ENCODE measurements at regions not wholly inside any gene's neighbourhood (a gene's known extent, or its start where the extent isn't known, plus 50 kb on each side); places are given as distances from the start of the nearest gene placed in this dataset.

- Mint-ChIP-seq H3K27me3 (no peaks in the 10 kb centered on the region), H3K4me3 (no peak overlapping the region), H3K27ac (no peak overlapping the region), H3K4me1 (no peaks in the 10 kb centered on the region), H3K9me3 (ENCODE audit: insufficient read depth) (peaks cover 4% of the 10 kb centered on the region)
- H3K4me1 ChIP-seq (ENCODE audit: control insufficient read depth in 2 of 2, insufficient read depth in 2 of 2, low read length in 2 of 2): no peaks in the 10 kb centered on the region
- ATAC-seq (ENCODE audit: low read depth) (no peak), DNase-seq (no peak)
- no peak overlapping the region for H3K9ac ChIP-seq (ENCODE audit: low read length)
- 88% methylated on average over 1 of the region's 2 CpGs for WGBS (ENCODE audit: insufficient coverage)
- H3K27me3 ChIP-seq (replicated peaks in 1 of 4; ENCODE audit: control extremely low read depth in 1 of 4, control insufficient read depth in 3 of 4, insufficient read depth in 4 of 4, low read length in 3 of 4): no peaks in the 10 kb centered on the region
- H3K4me3 ChIP-seq (ENCODE audit: control extremely low read depth in 1 of 5, extremely low read depth in 1 of 5, insufficient read depth in 1 of 5, low read depth in 2 of 5, low read length in 4 of 5): no peak overlapping the region
- CTCF ChIA-PET: no interaction called here
- intact Hi-C loops (cut with micrococcal nuclease): no loop called here
- TF ChIP-seq CTCF (IDR thresholded peaks at IDR 0.05): no peak
- no peak for TF ChIP-seq EZH2 (IDR thresholded peaks at IDR 0.05; ENCODE audit: borderline replicate concordance, insufficient read depth, low read depth, low read length, poor library complexity, severe bottlenecking)
- H2AFZ ChIP-seq (ENCODE audit: insufficient read depth, low read depth, low read length, poor library complexity, severe bottlenecking): no peak overlapping the region
- H3K9me3 ChIP-seq (ENCODE audit: control extremely low read depth in 1 of 3, control insufficient read depth in 2 of 3, insufficient read depth in 1 of 3, low read length in 2 of 3): peaks cover 0 to 1% (median 0%) of the 10 kb centered on the region in 3 donors
- no peaks in the 10 kb centered on the region for H3K79me2 ChIP-seq (ENCODE audit: control insufficient read depth, insufficient read depth, low read length)
- POLR2A ChIA-PET: no interaction called here
- H4K20me1 ChIP-seq (ENCODE audit: control insufficient read depth, insufficient read depth, low read length, poor library complexity, severe bottlenecking): no peaks in the 10 kb centered on the region
- H3K27ac ChIP-seq (ENCODE audit: low read length in 2 of 2): no peak overlapping the region
- no peak overlapping the region for H3K4me2 ChIP-seq (replicated peaks; ENCODE audit: low read depth, low read length, poor library complexity, severe bottlenecking)
- no peaks in the 10 kb centered on the region for H3K36me3 ChIP-seq (replicated peaks in 1 of 2; ENCODE audit: control extremely low read depth in 1 of 2, control insufficient read depth in 1 of 2, extremely low read depth in 1 of 2, insufficient read depth in 2 of 2, low read length in 1 of 2)
These were observed 278.6 kb downstream of the FOXG1 start for GRCh38 chr14:29045237-29045636.

- intact Hi-C loops (cut with micrococcal nuclease): no loop called here
- Mint-ChIP-seq H3K27ac (no peak overlapping the region), H3K4me3 (no peak overlapping the region)
These were observed 287.5 kb downstream of the FOXG1 start for GRCh38 chr14:29054119-29054518.

More at GRCh38 chr14:29054119-29054518, 287.5 kb downstream of the FOXG1 start:
- no peaks in the 10 kb centered on the region for H3K9me3 Mint-ChIP-seq (ENCODE audit: insufficient read depth)
- POLR2A ChIA-PET: no interaction called here
- H3K4me3 ChIP-seq (ENCODE audit: control extremely low read depth in 1 of 5, extremely low read depth in 1 of 5, insufficient read depth in 1 of 5, low read depth in 2 of 5, low read length in 4 of 5): no peak overlapping the region
- H3K27ac ChIP-seq (ENCODE audit: low read length in 2 of 2): no peak overlapping the region
- H3K9ac ChIP-seq (ENCODE audit: low read length): no peak overlapping the region
- H3K27me3 Mint-ChIP-seq: no peaks in the 10 kb centered on the region
- CTCF ChIA-PET: no interaction called here
- no peaks in the 10 kb centered on the region for H3K27me3 ChIP-seq (replicated peaks in 1 of 4; ENCODE audit: control extremely low read depth in 1 of 4, control insufficient read depth in 3 of 4, insufficient read depth in 4 of 4, low read length in 3 of 4)
- TF ChIP-seq EZH2 (IDR thresholded peaks at IDR 0.05; ENCODE audit: borderline replicate concordance, insufficient read depth, low read depth, low read length, poor library complexity, severe bottlenecking): no peak
- TF ChIP-seq CTCF (IDR thresholded peaks at IDR 0.05): no peak
- no peaks in the 10 kb centered on the region for H3K79me2 ChIP-seq (ENCODE audit: control insufficient read depth, insufficient read depth, low read length)
- ATAC-seq (ENCODE audit: low read depth) (no peak), DNase-seq (no peak)
- no peaks in the 10 kb centered on the region for H4K20me1 ChIP-seq (ENCODE audit: control insufficient read depth, insufficient read depth, low read length, poor library complexity, severe bottlenecking)
- H3K36me3 ChIP-seq (replicated peaks in 1 of 2; ENCODE audit: control extremely low read depth in 1 of 2, control insufficient read depth in 1 of 2, extremely low read depth in 1 of 2, insufficient read depth in 2 of 2, low read length in 1 of 2): no peaks in the 10 kb centered on the region
- H2AFZ ChIP-seq (ENCODE audit: insufficient read depth, low read depth, low read length, poor library complexity, severe bottlenecking): no peak overlapping the region
- H3K9me3 ChIP-seq (ENCODE audit: control extremely low read depth in 1 of 3, control insufficient read depth in 2 of 3, insufficient read depth in 1 of 3, low read length in 2 of 3): peaks cover 0 to 4% (median 0%) of the 10 kb centered on the region in 3 donors
- WGBS (ENCODE audit: insufficient coverage): no CpG with 5 or more reads among the region's 2 CpGs
- no peaks in the 10 kb centered on the region for H3K4me1 Mint-ChIP-seq
- H3K4me2 ChIP-seq (replicated peaks; ENCODE audit: low read depth, low read length, poor library complexity, severe bottlenecking): no peak overlapping the region
- no peaks in the 10 kb centered on the region for H3K4me1 ChIP-seq (ENCODE audit: control insufficient read depth in 2 of 2, insufficient read depth in 2 of 2, low read length in 2 of 2)

All from B cell (primary cell).